IMR-90 (cell line): ENCODE measurements at regions not wholly inside any gene's neighbourhood (a gene's known extent, or its start where the extent isn't known, plus 50 kb on each side); places are given as distances from the start of the nearest gene placed in this dataset.

Source experiments
- ATAC-seq: fragments of 200-7000 bp; cut with Tn5 transposase; 2 replicates; pipeline ENCODE4 v1.9.1; 2020; ENCODE audit warnings: low read depth, mild to moderate bottlenecking, moderate library complexity
- BruUV-seq: library from RNA; stranded (reverse); fragments of 400-500 nt; replicated peaks from 2 replicates; lab custom pipeline; 2021; lab: Mats Ljungman, UMichigan
- CTCF ChIA-PET: fragments of 300-600 bp; formaldehyde crosslinking; extraction: SDS; loops from one replicate; lab custom pipeline; 2021; ENCODE audit warnings: antibody characterized with exemption; lab: Yijun Ruan, JAX
- POLR2A ChIA-PET: fragments of 300-600 bp; sonication (Branson Sonifier 250); formaldehyde crosslinking; loops from one replicate; lab custom pipeline; 2022; ENCODE audit warnings: antibody characterized with exemption; ENCODE audit not compliant: unreplicated experiment; lab: Charles Lee
- DNase-seq: peaks from one replicate; pipeline ENCODE4 v3.0.0; 2013
- H2AFZ ChIP-seq: replicated peaks from 2 replicates; pipeline ENCODE3; 2013; ENCODE audit warnings: low read length, mild to moderate bottlenecking; ENCODE audit not compliant: poor library complexity
- H2AK5ac ChIP-seq: 2 replicates; pipeline ENCODE4 v1.6.1; 2013; ENCODE audit warnings: low read depth, low read length, inconsistent platforms
- H2AK9ac ChIP-seq: replicated peaks from 2 replicates; pipeline ENCODE3; 2013; ENCODE audit warnings: mild to moderate bottlenecking, low read depth, low read length, moderate library complexity; ENCODE audit not compliant: poor library complexity
- H2BK120ac ChIP-seq: 2 replicates; pipeline ENCODE4 v1.6.1; 2013; ENCODE audit warnings: low read depth, low read length, inconsistent platforms
- H2BK15ac ChIP-seq: 3 replicates; pipeline ENCODE4 v1.6.1; 2013; ENCODE audit warnings: low read depth, low read length, inconsistent platforms
- H2BK20ac ChIP-seq: 2 replicates; pipeline ENCODE4 v1.6.1; 2013; ENCODE audit warnings: low read depth, mild to moderate bottlenecking, inconsistent platforms, low read length, moderate library complexity
- H2BK5ac ChIP-seq: 2 replicates; pipeline ENCODE4 v1.6.1; 2013; ENCODE audit warnings: mild to moderate bottlenecking, low read depth, low read length, inconsistent platforms; ENCODE audit not compliant: poor library complexity, severe bottlenecking
- H3K14ac ChIP-seq: replicated peaks from 2 replicates; pipeline ENCODE4 v1.6.1; 2013; ENCODE audit warnings: low read depth, low read length, inconsistent platforms
- H3K18ac ChIP-seq: 2 replicates; pipeline ENCODE4 v1.6.1; 2013; ENCODE audit warnings: low read depth, low read length, control low read depth
- H3K23ac ChIP-seq: 2 replicates; pipeline ENCODE4 v1.6.1; 2013; ENCODE audit warnings: low read depth, low read length, inconsistent platforms
- H3K27ac ChIP-seq: 2 replicates; pipeline ENCODE4 v1.5.1; 2013; ENCODE audit warnings: mild to moderate bottlenecking, control low read depth, low read length; ENCODE audit not compliant: insufficient read depth
- H3K27me3 ChIP-seq: 2 replicates; pipeline ENCODE4 v1.6.1; 2013; ENCODE audit warnings: low read length; ENCODE audit not compliant: control insufficient read depth, insufficient read depth
- H3K36me3 ChIP-seq: 2 replicates; pipeline ENCODE4 v1.6.1; 2013; ENCODE audit warnings: low read length, mixed read lengths; ENCODE audit not compliant: control insufficient read depth, insufficient read depth
- H3K4ac ChIP-seq: 2 replicates; pipeline ENCODE4 v1.6.1; 2013; ENCODE audit warnings: low read depth, low read length, inconsistent platforms
- H3K4me1 ChIP-seq: 2 replicates; pipeline ENCODE4 v1.6.1; 2013; ENCODE audit warnings: low read length, mixed read lengths; ENCODE audit not compliant: control insufficient read depth, insufficient read depth
- H3K4me2 ChIP-seq: 2 replicates; pipeline ENCODE4 v1.6.1; 2013; ENCODE audit warnings: low read depth, mild to moderate bottlenecking, control low read depth, low read length, moderate library complexity
- H3K4me3 ChIP-seq: 2 replicates; pipeline ENCODE4 v1.5.1; 2013; ENCODE audit warnings: low read depth, mild to moderate bottlenecking, control low read depth, low read length, moderate library complexity; ENCODE audit not compliant: insufficient read depth
- H3K56ac ChIP-seq: 2 replicates; pipeline ENCODE4 v1.6.1; 2013; ENCODE audit warnings: low read length, inconsistent platforms; ENCODE audit not compliant: insufficient read depth; ENCODE audit errors: extremely low read depth
- H3K79me1 ChIP-seq, 2 experiments: 2 replicates each; pipeline ENCODE4 v1.6.1; 2013; ENCODE audit warnings: low read length in 2 of 2, inconsistent platforms in 1 of 2, low read depth in 1 of 2
- H3K9ac ChIP-seq: 2 replicates; pipeline ENCODE4 v1.6.1; 2013; ENCODE audit warnings: low read depth, low read length, control low read depth
- H3K9me1 ChIP-seq: 2 replicates; pipeline ENCODE4 v1.6.1; 2013; ENCODE audit warnings: low read length, inconsistent platforms; ENCODE audit not compliant: insufficient read depth
- H3K9me3 ChIP-seq: 2 replicates; pipeline ENCODE4 v1.6.1; 2013; ENCODE audit warnings: low read length; ENCODE audit not compliant: control insufficient read depth, insufficient read depth
- H4K20me1 ChIP-seq: 2 replicates; pipeline ENCODE4 v1.6.1; 2013; ENCODE audit warnings: low read length, inconsistent platforms; ENCODE audit not compliant: insufficient read depth
- H4K5ac ChIP-seq: 2 replicates; pipeline ENCODE4 v1.6.1; 2013; ENCODE audit warnings: mild to moderate bottlenecking, low read depth, low read length, control low read depth
- H4K8ac ChIP-seq, 2 experiments: 2 replicates each; pipeline ENCODE4 v1.6.1; 2013; ENCODE audit warnings: low read depth in 2 of 2, low read length in 2 of 2, control low read depth in 1 of 2, inconsistent platforms in 1 of 2
- H4K91ac ChIP-seq: 2 replicates; pipeline ENCODE4 v1.6.1; 2013; ENCODE audit warnings: low read depth, low read length, inconsistent platforms; ENCODE audit not compliant: insufficient read depth
- BHLHE40 ChIP-seq: fragments of 150-350 bp; IDR thresholded peaks from 2 replicates; pipeline ENCODE4 v1.6.1; 2016; ENCODE audit warnings: mild to moderate bottlenecking, low read depth, low read length
- CHD1 ChIP-seq: IDR thresholded peaks from 2 replicates; pipeline ENCODE4 v1.6.1; 2012; ENCODE audit warnings: low read depth, low read length, improper control_type of control experiment
- MAFK ChIP-seq: IDR thresholded peaks from 2 replicates; pipeline ENCODE4 v1.6.1; 2012; ENCODE audit warnings: low read depth, low read length, improper control_type of control experiment
- MXI1 ChIP-seq: IDR thresholded peaks from 2 replicates; pipeline ENCODE4 v1.6.1; 2012; ENCODE audit warnings: low read depth, mild to moderate bottlenecking, low read length, moderate library complexity, borderline replicate concordance
- NFE2L2 ChIP-seq: fragments of 150-350 bp; IDR thresholded peaks from 2 replicates; pipeline ENCODE4 v1.6.1; 2016; ENCODE audit warnings: low read depth, mild to moderate bottlenecking, low read length
- RAD21 ChIP-seq: IDR thresholded peaks from 2 replicates; pipeline ENCODE4 v1.6.1; 2012; ENCODE audit warnings: low read length, improper control_type of control experiment
- SMC3 ChIP-seq: fragments of 150-350 bp; IDR thresholded peaks from 2 replicates; pipeline ENCODE4 v1.6.1; 2016; ENCODE audit warnings: low read depth, mild to moderate bottlenecking, antibody characterized with exemption, low read length, moderate library complexity
- WGBS, 2 experiments: methylation state at CpG; one replicate each; pipeline versions ENCODE4 v1.1.5 to v1.1.7; 2013; ENCODE audit warnings: missing lambda C conversion rate in 2 of 2; ENCODE audit not compliant: insufficient read length in 1 of 2; ENCODE audit errors: extremely low coverage in 2 of 2; 5-methylcytosine and 5-hydroxymethylcytosine counted together
- dilution Hi-C: fragments of 300-500 bp; cut with HindIII; formaldehyde crosslinking; loops from one replicate; pipeline ENCODE4 v1.14.3; 2018; ENCODE audit warnings: low sequenced_read_pairs; ENCODE audit not compliant: unreplicated experiment
- in situ Hi-C: fragments of 300-500 bp; cut with MboI; formaldehyde crosslinking; loops from 3 replicates; pipeline ENCODE4 v1.14.3; 2019; ENCODE audit warnings: low sequenced_read_pairs, inconsistent platforms, mixed read lengths
- intact Hi-C: fragments of 100-400 bp; cut with micrococcal nuclease; formaldehyde crosslinking; loops from 2 replicates; pipeline ENCODE4 v1.10.0; 2022

DNA sequence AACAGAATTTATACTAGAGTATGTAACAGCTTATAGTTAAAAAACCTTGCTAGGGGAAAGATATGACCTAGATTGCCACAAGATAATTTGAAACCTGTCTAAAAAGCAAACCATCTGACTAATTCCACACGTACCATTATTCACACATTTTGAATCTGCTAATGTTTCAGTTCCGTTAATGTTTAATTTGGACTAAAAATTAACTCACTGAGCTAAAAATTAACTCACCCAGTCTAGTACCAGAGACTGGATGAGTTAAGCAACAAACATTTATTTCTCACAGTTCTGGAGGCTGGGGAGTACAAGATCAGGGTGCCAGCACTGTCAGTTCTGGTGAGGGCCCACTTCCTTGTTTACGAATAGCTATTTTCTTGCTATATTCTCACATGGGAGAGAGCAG is 231.5 kb upstream of the DIAPH2 start:
- no peak overlapping the region for H4K91ac ChIP-seq
- H4K5ac ChIP-seq, result no peak overlapping the region
- H2AK9ac ChIP-seq, result no peak overlapping the region
- ChIA-PET POLR2A (no interaction called here), CTCF (no interaction called here)
- no peak overlapping the region for H3K4me2 ChIP-seq
- BruUV-seq, result no TSS peak
- H3K4me1 ChIP-seq, result no peaks in the 10 kb centered on the region
- no peak overlapping the region for H3K27ac ChIP-seq
- no peaks in the 10 kb centered on the region for H4K20me1 ChIP-seq
- H2AK5ac ChIP-seq, result no peak overlapping the region
- no peak overlapping the region for H2BK120ac ChIP-seq
- no peak overlapping the region for H3K9ac ChIP-seq
- no peaks in the 10 kb centered on the region for H3K79me1 ChIP-seq
- in situ Hi-C loops (no loop called here), dilution Hi-C loops (no loop called here), intact Hi-C loops (no loop called here)
- no peak for TF ChIP-seq NFE2L2
- TF ChIP-seq SMC3, result no peak
- TF ChIP-seq MAFK, result no peak
- no peak for TF ChIP-seq CHD1
- no peak for TF ChIP-seq RAD21
- TF ChIP-seq BHLHE40, result no peak
- no peak for TF ChIP-seq MXI1
- no peak for DNase-seq
- H3K27me3 ChIP-seq, result no peaks in the 10 kb centered on the region; the same call in 1 of the 2 replicates
- H3K36me3 ChIP-seq, result no peaks in the 10 kb centered on the region
- H3K14ac ChIP-seq, result no peak overlapping the region
- H3K9me3 ChIP-seq, result peaks cover 2% of the 10 kb centered on the region
- H3K56ac ChIP-seq, result no peak overlapping the region
- no peak overlapping the region for H3K4ac ChIP-seq
- H4K8ac ChIP-seq, result no peak overlapping the region
- no peak for ATAC-seq
- no peak overlapping the region for H3K18ac ChIP-seq
- no peak overlapping the region for H2BK15ac ChIP-seq
- no peak overlapping the region for H2BK20ac ChIP-seq
- no peaks in the 10 kb centered on the region for H3K9me1 ChIP-seq
- H2AFZ ChIP-seq, result no peak overlapping the region
- WGBS, 2 experiments, result no CpG with 5 or more reads among the region's 3 CpGs
- no peak overlapping the region for H2BK5ac ChIP-seq
- no peak overlapping the region for H3K23ac ChIP-seq
- no peak overlapping the region for H3K4me3 ChIP-seq
